ENCODE measurements at regions not wholly inside any gene's neighbourhood (a gene's known extent, or its start where the extent isn't known, plus 50 kb on each side); places are given as distances from the start of the nearest gene placed in this dataset.

DNA sequence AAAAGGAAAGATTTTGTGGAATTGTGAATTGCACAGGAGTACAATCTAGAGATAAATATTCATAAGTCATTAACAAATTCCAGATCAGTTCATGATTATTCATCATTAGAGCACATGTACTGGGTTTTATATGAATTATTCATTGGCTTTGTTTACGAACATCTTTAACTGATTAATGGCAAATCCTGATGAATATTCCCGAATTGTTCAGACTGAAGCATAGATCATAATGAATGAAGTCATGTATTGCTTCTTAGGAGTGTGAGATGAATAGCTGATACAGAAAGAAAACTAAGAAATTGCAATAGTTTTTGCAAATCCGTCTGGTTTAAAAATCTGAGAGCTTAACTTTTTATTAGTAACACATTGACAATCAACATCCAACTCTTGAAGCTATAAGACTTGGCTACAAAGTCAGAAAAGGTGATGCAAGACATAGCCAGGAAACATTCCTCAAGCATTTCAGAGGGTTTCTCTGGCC lies 183.6 kb upstream of the DGKB start:
- no peaks in the 10 kb centered on the region for H3K27me3 ChIP-seq (ENCODE audit: low read depth)
- H3K4me1 ChIP-seq, result no peaks in the 10 kb centered on the region
- no peak for DNase-seq
- intact Hi-C loops (cut with micrococcal nuclease), result no loop called here
- no peaks in the 10 kb centered on the region for H3K9me3 ChIP-seq (replicated peaks)
- no peaks in the 10 kb centered on the region for H3K36me3 ChIP-seq
- H3K4me3 ChIP-seq, result no peak overlapping the region
- H3K27ac ChIP-seq (replicated peaks), result no peak overlapping the region
- TF ChIP-seq, protein P1, sequence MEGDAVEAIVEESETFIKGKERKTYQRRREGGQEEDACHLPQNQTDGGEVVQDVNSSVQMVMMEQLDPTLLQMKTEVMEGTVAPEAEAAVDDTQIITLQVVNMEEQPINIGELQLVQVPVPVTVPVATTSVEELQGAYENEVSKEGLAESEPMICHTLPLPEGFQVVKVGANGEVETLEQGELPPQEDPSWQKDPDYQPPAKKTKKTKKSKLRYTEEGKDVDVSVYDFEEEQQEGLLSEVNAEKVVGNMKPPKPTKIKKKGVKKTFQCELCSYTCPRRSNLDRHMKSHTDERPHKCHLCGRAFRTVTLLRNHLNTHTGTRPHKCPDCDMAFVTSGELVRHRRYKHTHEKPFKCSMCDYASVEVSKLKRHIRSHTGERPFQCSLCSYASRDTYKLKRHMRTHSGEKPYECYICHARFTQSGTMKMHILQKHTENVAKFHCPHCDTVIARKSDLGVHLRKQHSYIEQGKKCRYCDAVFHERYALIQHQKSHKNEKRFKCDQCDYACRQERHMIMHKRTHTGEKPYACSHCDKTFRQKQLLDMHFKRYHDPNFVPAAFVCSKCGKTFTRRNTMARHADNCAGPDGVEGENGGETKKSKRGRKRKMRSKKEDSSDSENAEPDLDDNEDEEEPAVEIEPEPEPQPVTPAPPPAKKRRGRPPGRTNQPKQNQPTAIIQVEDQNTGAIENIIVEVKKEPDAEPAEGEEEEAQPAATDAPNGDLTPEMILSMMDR (IDR thresholded peaks at IDR 0.05; ENCODE audit: borderline replicate concordance), result no peak

DNA sequence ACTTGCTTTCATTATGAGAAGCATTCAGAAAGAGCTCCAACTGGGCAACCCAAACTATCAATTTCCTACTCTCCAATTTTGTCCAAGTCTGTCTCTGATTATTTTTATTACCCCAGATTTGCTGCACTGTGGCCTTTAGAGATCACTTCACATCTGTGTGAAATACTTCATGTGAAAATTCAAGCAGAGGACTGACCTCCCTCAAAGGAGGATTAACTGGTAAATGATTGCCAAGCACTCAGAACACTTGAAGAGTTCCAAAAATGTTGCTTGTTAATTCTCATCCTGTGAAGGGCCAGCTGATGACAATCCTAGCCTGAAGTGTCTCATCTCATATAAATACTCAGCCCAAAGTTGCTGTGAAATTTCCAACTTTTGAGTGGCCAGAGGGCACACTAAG lies 182.8 kb upstream of the DGKB start:
- no peaks in the 10 kb centered on the region for H3K4me1 ChIP-seq
- no peaks in the 10 kb centered on the region for H3K9me3 ChIP-seq (replicated peaks)
- DNase-seq, result no peak
- TF ChIP-seq, protein P1 (IDR thresholded peaks at IDR 0.05; ENCODE audit: borderline replicate concordance), result no peak
- no peak overlapping the region for H3K4me3 ChIP-seq
- intact Hi-C loops (cut with micrococcal nuclease), result no loop called here
- H3K27me3 ChIP-seq (ENCODE audit: low read depth), result no peaks in the 10 kb centered on the region
- no peaks in the 10 kb centered on the region for H3K36me3 ChIP-seq
- H3K27ac ChIP-seq (replicated peaks), result no peak overlapping the region

DNA sequence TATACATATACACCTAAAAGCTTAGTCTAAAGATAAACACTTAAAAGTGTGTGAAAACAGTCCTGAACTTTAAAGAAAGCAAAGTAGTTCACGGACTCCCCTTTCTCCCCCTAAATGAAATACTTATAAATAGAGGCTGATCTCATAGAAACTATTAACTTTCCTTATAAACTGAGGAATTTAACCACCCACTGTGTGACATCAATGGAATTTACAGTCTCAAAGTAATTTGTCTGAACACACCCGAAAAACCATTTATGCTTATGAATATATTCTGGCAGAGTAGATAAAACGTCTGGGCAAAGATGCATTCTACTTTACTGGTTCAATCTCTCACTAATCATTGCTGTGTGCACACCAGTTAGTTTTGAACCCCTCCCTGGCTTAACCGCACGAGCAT lies 181.8 kb upstream of the DGKB start:
- H3K9me3 ChIP-seq (replicated peaks), result no peaks in the 10 kb centered on the region
- no peaks in the 10 kb centered on the region for H3K27me3 ChIP-seq (ENCODE audit: low read depth)
- no peaks in the 10 kb centered on the region for H3K36me3 ChIP-seq
- intact Hi-C loops (cut with micrococcal nuclease), result no loop called here
- H3K4me1 ChIP-seq, result no peaks in the 10 kb centered on the region
- no peak for DNase-seq
- no peak overlapping the region for H3K27ac ChIP-seq (replicated peaks)
- TF ChIP-seq, protein P1 (IDR thresholded peaks at IDR 0.05; ENCODE audit: borderline replicate concordance), result no peak
- H3K4me3 ChIP-seq, result no peak overlapping the region

DNA sequence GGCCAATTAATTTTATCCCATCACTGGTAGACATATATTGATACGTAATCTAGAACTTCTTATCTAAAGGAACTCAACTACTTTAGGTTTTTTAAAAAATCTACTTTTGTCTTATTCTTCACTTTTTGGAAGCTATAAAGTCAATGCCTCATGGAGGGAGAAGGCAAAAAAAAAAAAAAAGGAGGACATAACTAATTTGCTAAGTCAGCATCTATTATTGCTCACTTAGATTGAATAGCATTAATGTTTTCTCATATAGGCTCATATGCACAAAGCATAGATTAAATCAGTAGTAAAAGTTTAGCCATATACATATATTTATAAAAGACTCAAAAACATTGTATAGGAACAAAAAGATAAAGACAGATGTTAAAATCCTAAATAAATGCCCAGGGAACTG lies 179.3 kb upstream of the DGKB start:
- Histone ChIP-seq H3K4me1 (no peaks in the 10 kb centered on the region), H3K4me3 (no peak overlapping the region), H3K36me3 (no peaks in the 10 kb centered on the region), H3K9me3 (replicated peaks) (no peaks in the 10 kb centered on the region), H3K27ac (replicated peaks) (no peak overlapping the region), H3K27me3 (ENCODE audit: low read depth) (no peaks in the 10 kb centered on the region)
- intact Hi-C loops (cut with micrococcal nuclease), result no loop called here
- TF ChIP-seq, protein P1 (IDR thresholded peaks at IDR 0.05; ENCODE audit: borderline replicate concordance), result no peak
- no peak for DNase-seq

DNA sequence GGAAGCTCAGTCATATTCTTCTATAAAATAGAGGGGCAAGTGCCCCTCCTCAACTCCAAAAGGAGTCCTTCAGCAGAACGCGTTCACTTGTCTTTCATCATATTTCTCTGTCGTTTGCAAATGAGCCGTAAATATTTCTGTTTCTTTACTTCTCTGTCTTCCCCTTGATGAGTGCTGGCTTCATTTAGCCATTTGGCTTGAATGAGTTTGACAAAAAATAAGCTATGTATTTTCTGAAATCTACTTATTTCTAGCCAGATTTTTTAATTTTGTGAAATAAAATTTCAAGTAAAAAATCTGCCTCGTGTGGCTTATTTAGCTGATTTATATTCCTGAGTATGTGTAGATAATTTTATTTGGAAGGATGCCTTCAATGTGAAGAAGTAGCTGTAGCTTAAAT lies 170.8 kb upstream of the DGKB start:
- TF ChIP-seq, protein P1 (IDR thresholded peaks at IDR 0.05; ENCODE audit: borderline replicate concordance), result no peak
- DNase-seq, result no peak
- Histone ChIP-seq H3K4me1 (no peaks in the 10 kb centered on the region), H3K27me3 (ENCODE audit: low read depth) (no peaks in the 10 kb centered on the region), H3K9me3 (replicated peaks) (no peaks in the 10 kb centered on the region), H3K36me3 (no peaks in the 10 kb centered on the region), H3K4me3 (no peak overlapping the region), H3K27ac (replicated peaks) (no peak overlapping the region)
- intact Hi-C loops (cut with micrococcal nuclease), result no loop called here

DNA sequence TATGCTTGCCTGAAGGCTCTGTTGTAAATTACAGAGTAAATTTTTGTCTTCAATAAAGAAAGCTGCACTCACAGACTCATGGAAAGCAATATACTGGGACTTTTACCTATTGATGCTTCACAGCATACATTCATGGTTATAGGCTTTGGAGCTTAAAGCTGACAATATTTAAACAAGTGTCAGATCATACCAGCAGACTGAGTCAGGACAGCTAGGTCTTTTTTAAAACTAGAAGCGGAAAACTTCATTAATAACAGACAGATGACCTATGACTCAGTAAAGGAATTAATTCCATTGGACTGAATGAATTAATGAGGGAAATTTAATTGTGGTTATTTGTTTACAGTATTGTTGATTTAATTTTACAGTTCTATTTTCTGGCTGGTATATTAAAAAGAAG lies 165.8 kb upstream of the DGKB start:
- H3K4me3 ChIP-seq, result no peak overlapping the region
- H3K27me3 ChIP-seq (ENCODE audit: low read depth), result no peaks in the 10 kb centered on the region
- no peaks in the 10 kb centered on the region for H3K9me3 ChIP-seq (replicated peaks)
- no peaks in the 10 kb centered on the region for H3K36me3 ChIP-seq
- intact Hi-C loops (cut with micrococcal nuclease), result no loop called here
- TF ChIP-seq, protein P1 (IDR thresholded peaks at IDR 0.05; ENCODE audit: borderline replicate concordance), result no peak
- DNase-seq, result no peak
- H3K27ac ChIP-seq (replicated peaks), result no peak overlapping the region
- no peaks in the 10 kb centered on the region for H3K4me1 ChIP-seq

All from left ventricle myocardium inferior (tissue), 1 donor.